Sigmoid colon (tissue), 6 donors: ENCODE measurements at regions not wholly inside any gene's neighbourhood (a gene's known extent, or its start where the extent isn't known, plus 50 kb on each side); places are given as distances from the start of the nearest gene placed in this dataset.

ENCODE experiments used
- DNase-seq: peaks from one replicate; pipeline ENCODE4 v3.0.0-alpha.2; 2019
- H3K27ac ChIP-seq, 4 donors: fragments of 200-600 bp; sonication (generic); one replicate each; pipeline ENCODE4 v1.5.1; 2016 to 2019; ENCODE audit warnings: mild to moderate bottlenecking in 1 of 4
- H3K27me3 ChIP-seq, 3 donors: fragments of 200-600 bp; sonication (generic); one replicate each; pipeline ENCODE4 v1.5.1; 2019; ENCODE audit warnings: mild to moderate bottlenecking in 1 of 3
- H3K36me3 ChIP-seq, 4 donors: fragments of 200-600 bp; sonication (generic); one replicate each; pipeline ENCODE4 v1.5.1; 2016 to 2019
- H3K4me1 ChIP-seq, 4 donors: fragments of 200-600 bp; sonication (generic); one replicate each; pipeline ENCODE4 v1.5.1; 2017 to 2019
- H3K4me3 ChIP-seq, 4 donors: fragments of 200-600 bp; sonication (generic); one replicate each; pipeline ENCODE4 v1.5.1; 2017 to 2019; ENCODE audit warnings: mild to moderate bottlenecking in 2 of 4, moderate library complexity in 1 of 4
- H3K9me3 ChIP-seq, 4 donors: fragments of 200-600 bp in 3 of 4; sonication (generic) in 3 of 4; one replicate each; pipeline versions ENCODE4 v1.5.1 to v1.6.1; 2013 to 2019
- CTCF ChIP-seq, 4 experiments: fragments of 450-650 bp in 3 of 4; fragments of 200-600 bp in 1 of 4; IDR thresholded peaks; one replicate each; pipeline ENCODE4 v1.5.1; 2016 to 2019; ENCODE audit warnings: antibody characterized with exemption in 4 of 4, mild to moderate bottlenecking in 3 of 4, moderate library complexity in 2 of 4
- EP300 ChIP-seq, 4 donors: sonication (generic); formaldehyde crosslinking; IDR thresholded peaks; one replicate each; pipeline ENCODE4 v1.6.1; 2017; ENCODE audit warnings: antibody characterized with exemption in 4 of 4
- POLR2A ChIP-seq, 2 donors: fragments of 450-650 bp; IDR thresholded peaks; one replicate each; pipeline ENCODE4 v1.6.1; 2016; ENCODE audit warnings: antibody characterized with exemption in 2 of 2, mild to moderate bottlenecking in 2 of 2, moderate library complexity in 2 of 2
- POLR2AphosphoS5 ChIP-seq, 4 donors: sonication (generic); formaldehyde crosslinking; IDR thresholded peaks; one replicate each; pipeline ENCODE4 v1.6.1; 2017; ENCODE audit warnings: antibody characterized with exemption in 4 of 4
- WGBS, 2 donors: extraction: QIAGEN DNeasy Blood & Tissue Kit; methylation state at CpG; one replicate each; pipeline ENCODE4 v1.1.7; 2013; 5-methylcytosine and 5-hydroxymethylcytosine counted together
- intact Hi-C: fragments of 100-400 bp; cut with DNase I; formaldehyde crosslinking; loops from one replicate; pipeline ENCODE4 v1.15.1; 2023
- small RNA-seq, 3 donors: library from RNA; depleted of rRNA; stranded (forward); fragments of <200 nt; gene quantifications; one replicate each; pipeline ENCODE3, GENCODE V24; 2016
- donor health status: healthy with polysubstance abuse.
- donor health status: healthy.

GRCh38 chr13:34886121-34886875 lies 55.8 kb upstream of the NBEA start:
- no peaks in the 10 kb centered on the region for H3K9me3 ChIP-seq
- DNase-seq: no peak
- intact Hi-C loops: no loop called here
- H3K4me1 ChIP-seq: no peaks in the 10 kb centered on the region
- 59 to 65% methylated on average over 2 of the region's 2 CpGs for WGBS, 2 donors
- H3K27ac ChIP-seq: no peak overlapping the region
- H3K4me3 ChIP-seq: no peak overlapping the region
- no peaks in the 10 kb centered on the region for H3K27me3 ChIP-seq
- no peak for TF ChIP-seq POLR2AphosphoS5 (IDR thresholded peaks at IDR 0.05)
- no peak for TF ChIP-seq POLR2A (IDR thresholded peaks at IDR 0.05)
- TF ChIP-seq CTCF (IDR thresholded peaks at IDR 0.05): no peak
- no peak for TF ChIP-seq EP300 (IDR thresholded peaks at IDR 0.05)
- H3K36me3 ChIP-seq: no peaks in the 10 kb centered on the region

GRCh38 chr13:34886987-34887386 lies 55.1 kb upstream of the NBEA start:
- Histone ChIP-seq H3K27me3 (no peaks in the 10 kb centered on the region), H3K36me3 (no peaks in the 10 kb centered on the region), H3K4me3 (no peak overlapping the region), H3K9me3 (no peaks in the 10 kb centered on the region), H3K27ac (no peak overlapping the region), H3K4me1 (no peaks in the 10 kb centered on the region)
- no peak for TF ChIP-seq CTCF (IDR thresholded peaks at IDR 0.05)
- no peak for TF ChIP-seq EP300 (IDR thresholded peaks at IDR 0.05)
- no peak for TF ChIP-seq POLR2AphosphoS5 (IDR thresholded peaks at IDR 0.05)
- no peak for TF ChIP-seq POLR2A (IDR thresholded peaks at IDR 0.05)
- intact Hi-C loops: no loop called here
- no peak for DNase-seq
- 74 to 85% methylated on average over 1 of the region's 1 CpG for WGBS, 2 donors

Small RNAs in the stretch of these regions (small RNA-seq; reads per million reads assigned to genes)
- 0 reads per million in 3 donors for gene AL356321.1
- 0 reads per million in 3 donors for gene RF00402
